NCI-H2171 treated with DMSO at 0.1 percent for 48 hours (cell line): ENCODE measurements at regions not wholly inside any gene's neighbourhood (a gene's known extent, or its start where the extent isn't known, plus 50 kb on each side); places are given as distances from the start of the nearest gene placed in this dataset.
"Not testable (repeated sequence)": the region's sequence is repeated elsewhere in the genome, so short reads cannot be mapped to it uniquely, and the experiment has no call there.

Source experiments
- DNase-seq: peaks from one replicate; lab custom pipeline; 2025; lab: John Stamatoyannopoulos, UW

DNA sequence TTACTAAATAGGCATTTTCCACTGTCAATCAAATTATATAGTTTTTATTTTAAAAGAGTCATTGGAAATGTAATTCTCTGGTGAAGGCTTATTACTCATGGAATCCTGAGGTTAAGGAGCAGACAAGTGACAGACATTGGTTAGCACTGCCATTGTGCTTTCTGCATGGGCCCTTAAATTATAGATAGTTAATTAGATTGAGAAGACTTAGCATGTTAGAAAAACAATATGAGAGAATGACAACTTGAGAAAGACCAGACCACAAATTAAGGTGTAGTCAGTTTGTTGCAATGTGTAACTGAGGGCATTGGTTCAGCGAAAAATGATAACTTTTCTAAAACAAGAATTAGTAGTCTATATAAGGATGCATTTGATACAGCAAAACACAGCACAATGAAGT lies 195.5 kb downstream of the SLITRK6 start:
- DNase-seq, result no peak

DNA sequence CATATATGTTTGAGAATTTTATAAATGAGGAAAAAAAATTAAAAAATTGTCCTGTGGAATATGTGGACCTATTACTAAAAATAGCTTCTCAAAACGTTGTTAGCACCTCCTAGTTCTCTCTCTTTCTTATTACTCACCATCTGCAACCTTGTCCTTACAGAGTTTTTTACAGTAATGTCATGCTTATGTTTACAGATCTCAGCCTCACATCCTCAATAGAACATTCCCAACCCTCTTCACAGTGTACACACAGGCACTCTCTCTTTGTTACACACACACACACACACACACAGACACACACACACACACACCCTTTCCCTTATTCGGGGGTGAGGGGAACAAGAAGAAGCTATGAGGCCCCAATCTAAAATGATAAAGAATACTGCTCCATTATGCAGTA lies 197.7 kb downstream of the SLITRK6 start:
- no peak for DNase-seq

DNA sequence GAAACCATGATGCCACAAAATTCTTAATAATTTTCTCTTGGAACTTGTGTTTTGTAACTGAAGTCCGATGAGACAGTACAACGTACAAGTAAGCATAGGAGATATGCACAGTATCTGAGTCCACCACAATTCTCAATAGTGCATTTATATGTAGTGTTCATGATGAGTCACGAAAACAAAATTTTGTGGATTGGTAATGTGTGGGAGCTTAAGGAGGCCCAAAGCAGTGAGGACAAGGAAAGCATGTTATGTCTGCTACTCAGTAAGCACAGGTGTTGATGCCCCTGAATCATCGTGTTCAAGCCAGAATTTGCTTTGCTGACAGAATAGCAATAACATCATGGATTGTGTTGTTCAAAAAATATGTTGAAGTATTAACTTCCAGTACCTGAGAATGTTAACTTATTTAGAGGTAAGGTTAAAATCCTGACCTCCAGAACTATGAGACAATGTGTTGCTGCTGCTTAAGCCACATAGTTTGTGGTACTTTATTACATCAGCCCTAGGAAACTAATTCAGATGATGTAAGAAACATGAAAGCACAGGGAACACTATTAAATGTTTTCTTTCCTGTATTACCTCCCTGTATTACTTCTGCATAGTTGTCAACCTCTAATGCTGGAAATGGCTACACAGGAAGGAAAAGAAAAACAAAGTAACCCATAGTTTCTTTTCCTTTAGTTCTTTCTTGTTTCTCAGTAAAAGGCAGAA lies 201.3 kb downstream of the SLITRK6 start:
- DNase-seq, result no peak

DNA sequence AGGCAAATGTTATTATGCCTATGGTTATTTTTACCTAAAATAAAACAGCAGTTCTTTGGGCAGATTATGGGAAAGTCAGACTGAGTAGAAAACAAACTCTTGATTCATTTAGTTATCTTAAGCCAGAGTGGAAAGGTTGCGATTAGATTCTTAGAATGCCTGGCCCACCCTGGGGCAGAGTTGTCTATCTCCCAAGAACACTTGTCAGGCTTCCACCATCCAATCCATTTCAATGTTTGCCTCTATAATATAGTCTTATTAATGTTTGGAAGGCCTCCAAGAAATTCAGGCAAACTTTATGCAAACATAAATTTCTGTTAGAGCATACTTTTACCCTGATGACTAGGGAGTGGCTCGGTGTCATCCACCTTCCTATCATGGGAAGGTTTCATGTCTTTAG lies 207.0 kb downstream of the SLITRK6 start:
- no peak for DNase-seq

DNA sequence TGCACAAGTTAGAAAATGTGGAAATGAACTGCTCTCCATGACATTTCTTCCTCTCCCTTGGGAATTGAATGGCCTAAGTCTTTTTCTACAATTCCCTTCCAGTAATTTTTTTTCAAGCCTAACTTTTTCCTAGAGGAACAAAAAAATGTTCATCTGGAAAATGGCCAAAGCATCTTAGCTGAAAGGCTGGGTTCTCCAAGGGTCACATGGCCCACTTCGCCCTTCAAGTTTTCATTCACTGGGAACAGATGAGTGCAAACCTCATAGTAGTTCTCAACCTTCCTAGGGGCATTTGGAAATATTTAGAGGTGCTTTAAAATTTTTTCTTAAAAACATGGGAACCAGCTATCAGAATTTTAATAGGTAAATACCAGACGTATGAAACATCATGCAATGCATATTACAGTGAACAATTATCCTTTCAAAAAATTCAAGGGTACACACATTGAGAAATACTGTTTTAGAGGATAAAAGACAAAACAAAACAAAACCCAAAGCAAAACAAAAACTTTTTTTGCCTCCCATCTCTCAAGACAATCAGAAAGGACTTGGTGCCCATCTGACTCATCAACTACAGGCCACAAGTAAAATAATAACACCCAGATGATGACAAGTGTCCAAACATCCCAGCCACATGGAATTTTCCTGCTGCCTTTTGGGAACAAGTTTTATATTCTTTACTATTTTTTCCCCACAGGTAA lies 208.8 kb downstream of the SLITRK6 start:
- DNase-seq, result no peak

DNA sequence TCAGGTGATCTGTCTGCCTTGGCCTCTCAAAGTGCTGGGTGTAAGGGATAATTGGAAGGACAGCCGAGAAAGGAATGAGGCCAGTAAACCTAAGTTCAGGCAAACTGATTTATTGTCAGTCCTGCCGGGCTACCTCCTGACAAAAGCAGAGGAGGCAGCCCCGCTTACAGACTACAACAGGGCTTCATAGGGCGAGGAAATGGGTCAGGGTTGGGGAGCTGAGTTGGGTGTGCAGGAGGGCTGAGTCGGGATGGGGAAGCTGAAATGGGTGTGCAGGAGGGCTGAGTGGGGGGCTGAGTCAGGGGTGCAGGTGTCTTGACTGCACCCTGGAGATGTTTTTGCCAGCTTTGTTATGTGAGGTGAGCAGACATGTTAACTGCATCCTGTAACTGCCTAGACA lies 210.2 kb downstream of the SLITRK6 start:
- no peak for DNase-seq

DNA sequence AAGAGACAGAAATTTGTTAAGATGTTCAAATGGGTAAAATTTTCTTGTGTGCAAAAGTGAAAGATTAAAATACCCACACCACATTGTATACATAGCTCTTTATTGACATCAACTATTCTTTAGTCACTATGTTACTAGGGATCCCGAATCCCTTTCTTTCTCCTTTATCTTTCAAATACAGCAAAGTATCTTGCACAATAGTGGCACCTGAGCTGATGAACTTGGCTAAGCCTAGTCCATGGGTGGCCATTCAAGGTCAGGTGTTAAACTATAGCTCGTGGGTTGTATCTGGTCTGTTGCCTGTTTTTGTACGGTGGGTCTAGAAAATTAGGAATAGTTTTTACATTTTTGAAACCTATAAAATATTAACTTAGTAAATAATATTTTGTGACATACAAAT lies 210.9 kb downstream of the SLITRK6 start:
- no peak for DNase-seq

DNA sequence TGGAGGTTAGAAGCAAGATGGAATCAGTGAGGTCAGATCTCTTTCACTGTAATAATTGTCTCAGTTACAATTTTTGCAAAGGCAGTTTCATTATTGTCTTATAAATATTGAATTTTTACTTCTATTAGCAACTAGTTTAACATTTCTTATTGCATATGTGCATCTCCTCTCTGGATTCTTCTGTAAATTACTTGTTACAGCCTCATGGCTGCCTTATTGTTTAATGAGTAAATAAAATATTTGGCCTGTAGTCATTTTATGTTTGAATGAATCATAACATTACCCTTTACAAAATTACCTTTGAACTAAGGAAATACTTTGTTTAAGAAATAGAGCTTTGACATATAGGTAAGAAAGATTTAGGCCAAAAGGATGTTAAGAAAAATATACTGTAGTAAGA lies 212.4 kb downstream of the SLITRK6 start:
- no peak for DNase-seq

DNA sequence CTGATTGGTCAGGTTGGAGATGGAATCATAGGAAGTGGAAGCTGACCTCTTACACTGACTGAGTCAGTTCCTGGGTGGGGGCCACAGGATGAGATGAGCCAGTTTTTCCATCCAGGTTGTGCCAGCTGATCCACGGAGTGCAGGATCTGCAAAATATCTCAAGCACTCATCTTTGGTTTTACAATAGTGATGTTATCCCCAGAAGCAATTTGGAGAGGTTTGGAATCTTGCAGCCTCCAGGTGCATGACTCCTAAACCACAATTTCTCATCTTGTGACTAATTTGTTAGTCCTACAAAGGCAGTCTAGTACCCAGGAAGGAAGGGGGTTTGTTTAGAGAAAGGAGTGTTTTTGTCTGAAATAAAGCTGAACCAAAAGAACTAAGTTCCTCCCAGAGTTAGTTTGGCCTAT lies 212.8 kb downstream of the SLITRK6 start:
- DNase-seq, result no peak

DNA sequence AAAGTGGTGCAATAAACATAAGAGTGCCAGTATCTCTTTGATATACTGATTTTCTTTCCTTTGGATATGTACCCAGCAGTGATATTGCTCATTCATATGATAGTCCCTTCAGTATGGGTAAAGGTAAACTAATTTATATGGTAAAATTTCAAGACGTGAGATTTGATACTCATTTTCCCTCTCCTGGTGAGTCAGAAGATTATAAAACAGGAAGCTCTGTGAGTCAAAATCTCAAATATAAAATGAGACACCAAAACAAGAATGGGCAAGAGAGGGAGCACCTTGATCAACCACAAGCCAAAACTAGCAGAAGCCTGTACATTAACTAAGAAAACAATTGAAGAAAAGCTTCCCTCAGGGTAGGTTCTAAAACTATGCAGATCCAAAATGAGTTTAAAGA lies 216.3 kb downstream of the SLITRK6 start:
- no peak for DNase-seq

DNA sequence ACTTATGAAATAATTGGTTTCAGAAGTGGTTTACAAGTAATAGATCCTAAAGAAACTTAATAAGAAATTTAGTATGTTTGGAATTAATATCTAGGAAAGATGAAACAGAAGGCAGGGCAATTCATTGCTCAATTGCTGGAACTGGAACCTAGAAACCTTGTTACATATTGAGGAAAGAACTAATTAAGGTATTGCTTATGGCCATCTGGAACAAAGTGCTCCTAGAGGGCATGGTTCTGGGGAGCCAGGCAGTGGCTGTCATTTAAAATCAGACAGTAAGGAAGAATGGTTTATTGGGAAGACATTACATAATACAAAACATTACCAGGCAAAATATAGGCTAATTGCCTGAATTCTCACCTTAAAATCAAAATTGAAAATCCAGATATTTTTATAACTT lies 224.1 kb downstream of the SLITRK6 start:
- DNase-seq, result no peak

DNA sequence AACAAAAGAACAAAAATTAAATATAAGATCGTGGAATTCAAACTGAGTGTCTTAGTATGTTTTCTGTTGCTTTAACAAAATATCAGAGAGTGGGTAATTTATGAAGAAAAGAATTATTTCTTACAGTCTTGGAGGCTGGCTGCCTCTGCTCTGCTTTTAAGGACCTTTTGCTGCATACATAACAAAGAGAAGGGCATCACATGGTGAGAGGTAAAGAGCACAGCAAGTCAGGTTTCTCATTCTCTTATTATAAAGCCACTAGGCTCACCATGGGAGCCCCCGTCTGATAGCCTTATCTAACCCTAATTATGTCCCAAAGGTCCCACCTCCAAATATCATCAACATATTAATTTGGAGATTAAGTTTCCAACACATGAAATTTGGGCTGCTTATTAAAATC lies 231.3 kb downstream of the SLITRK6 start:
- DNase-seq, result no peak

DNA sequence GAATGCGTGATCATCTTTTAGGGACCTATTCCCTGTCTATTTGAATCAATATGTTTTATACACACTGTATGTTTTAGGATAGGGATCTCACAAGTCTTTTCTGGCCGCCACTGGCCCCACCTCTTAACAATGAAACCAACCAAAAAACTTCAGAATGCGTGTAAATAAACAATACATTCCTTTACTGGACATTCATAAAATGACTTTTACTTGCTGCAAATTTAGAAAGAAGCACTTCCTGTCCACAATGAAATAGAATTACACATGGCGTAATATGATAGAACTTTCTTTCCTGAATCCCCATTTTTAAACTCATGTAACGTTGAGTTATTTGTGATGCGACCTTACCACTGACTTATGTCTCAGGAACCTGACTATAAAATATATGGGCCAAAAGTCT lies 233.6 kb downstream of the SLITRK6 start:
- no peak for DNase-seq

DNA sequence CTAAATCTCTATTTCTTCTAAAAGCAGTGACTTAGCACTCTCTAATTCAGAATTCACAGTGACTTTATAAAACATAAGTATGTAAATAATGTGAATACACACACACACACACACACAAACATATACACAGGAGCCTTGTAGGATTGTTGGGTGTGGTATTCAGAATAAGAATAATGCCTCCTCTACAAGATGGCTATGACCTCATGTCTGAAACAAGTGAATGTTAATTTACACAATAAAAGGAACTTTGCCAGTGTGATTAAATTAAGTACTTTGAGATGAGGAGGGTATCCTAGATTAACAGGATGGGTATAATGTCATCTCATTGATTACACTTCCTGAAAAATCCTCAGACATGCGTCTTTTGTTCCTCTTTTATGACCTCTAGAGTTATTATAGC lies 234.6 kb downstream of the SLITRK6 start:
- no peak for DNase-seq

DNA sequence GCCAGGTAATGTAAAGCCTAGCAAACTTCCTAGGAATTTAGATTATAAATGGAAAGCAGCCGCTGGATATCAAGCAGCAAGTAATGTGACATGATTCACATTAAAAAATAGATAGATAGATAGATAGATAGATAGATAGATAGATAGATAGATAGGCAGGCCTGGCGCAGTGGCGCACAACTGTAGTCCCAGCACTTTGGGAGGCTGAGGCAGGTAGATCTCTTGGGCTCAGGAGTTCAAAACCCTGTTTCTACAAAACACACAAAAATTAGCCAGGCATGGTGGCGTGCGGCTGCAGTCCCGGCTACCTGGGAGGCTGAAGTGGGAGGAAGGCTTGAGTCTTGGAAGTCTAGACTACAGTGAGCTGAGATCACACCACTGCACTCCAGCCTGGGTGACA lies 236.9 kb downstream of the SLITRK6 start:
- DNase-seq, result no peak

DNA sequence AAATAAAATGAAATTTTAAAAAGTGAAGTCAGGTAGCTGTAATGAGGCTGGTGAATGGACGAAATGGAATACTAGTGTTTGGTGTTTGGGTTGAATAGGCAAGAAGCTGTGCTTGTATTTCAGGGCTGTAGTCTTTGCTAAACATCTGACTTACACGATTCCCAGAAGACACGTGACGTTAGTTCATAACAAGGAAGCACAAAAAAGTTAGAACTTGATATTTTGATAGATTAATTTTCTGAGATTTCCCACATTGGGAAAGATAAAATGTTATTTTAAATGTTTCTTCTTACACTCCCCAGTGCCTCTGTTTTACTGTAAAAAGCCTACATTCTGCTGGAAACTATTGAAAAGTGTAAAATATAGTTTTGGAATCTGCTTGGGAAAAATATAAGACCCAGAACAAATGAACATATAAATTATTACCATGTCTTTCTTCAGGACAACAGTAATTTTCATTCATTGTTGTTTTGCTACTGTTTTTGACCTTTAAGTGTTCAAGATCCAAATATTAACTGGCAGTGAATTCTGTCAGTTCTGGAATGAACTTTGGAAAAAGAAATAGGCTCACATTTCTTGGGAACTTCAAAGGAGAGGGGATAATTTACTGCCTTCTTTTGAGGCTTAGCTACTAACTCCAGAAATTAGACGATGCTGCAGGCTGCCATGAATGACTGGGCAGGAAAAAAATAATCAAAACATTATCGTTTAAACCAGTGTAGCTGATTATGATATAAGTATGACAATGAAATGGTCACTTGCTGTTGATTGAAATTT lies 241.3 kb downstream of the SLITRK6 start:
- no peak for DNase-seq

DNA sequence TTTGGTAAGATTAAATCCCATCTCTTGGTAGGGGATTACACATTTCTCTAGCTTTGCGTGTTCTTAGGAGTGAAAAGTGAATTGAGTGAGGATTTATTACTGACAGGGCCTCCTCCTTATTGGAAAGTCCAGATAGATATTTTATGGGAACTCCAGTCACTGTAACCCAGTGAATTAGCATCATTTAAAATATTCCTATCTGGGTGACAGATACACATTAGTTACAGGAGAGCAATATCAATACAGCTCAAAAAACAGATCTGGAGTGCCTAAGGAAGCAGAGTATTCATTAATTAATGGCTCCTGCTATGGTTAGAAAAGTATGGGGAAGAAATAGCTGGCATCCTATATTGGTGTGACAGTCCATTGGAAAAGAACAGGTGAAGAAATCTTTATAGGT lies 248.2 kb downstream of the SLITRK6 start:
- DNase-seq, result no peak

DNA sequence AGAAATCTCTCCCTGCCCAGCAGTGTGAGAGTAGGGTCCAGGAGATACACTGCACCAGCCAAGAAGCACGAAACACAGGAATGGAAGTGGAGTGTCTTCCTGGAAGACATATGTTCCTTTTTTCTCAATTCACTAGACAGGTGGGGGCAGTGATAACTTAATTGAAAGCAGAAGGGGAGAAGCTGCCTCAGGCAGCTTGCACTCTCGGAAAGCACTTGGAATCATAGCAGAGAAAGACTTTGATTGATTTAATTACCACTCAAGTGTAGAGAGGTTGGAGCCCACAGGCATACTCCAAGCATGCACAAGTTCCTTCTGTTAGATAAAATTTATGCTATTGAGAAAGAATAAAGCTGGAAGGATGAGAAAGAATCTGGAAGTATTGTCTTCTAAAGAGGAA lies 249.4 kb downstream of the SLITRK6 start:
- DNase-seq, result no peak

DNA sequence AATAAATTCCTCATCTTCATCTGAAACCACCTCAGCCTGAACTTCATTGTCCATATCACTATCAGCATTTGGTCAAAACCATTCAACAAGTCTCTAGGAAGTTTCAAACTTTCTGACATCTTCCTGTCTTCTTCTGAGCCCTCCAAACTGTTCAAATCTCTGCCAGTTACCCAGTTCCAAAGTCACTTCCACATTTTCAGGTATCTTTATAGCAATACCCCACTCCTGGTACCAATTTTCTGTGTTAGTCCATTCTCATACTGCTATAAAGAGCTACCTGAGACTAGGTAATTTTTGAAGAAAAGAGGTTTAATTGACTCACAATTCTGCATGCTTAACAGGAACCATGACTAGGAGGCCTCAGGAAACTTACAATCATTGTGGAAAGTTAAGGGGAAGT lies 250.4 kb downstream of the SLITRK6 start:
- not testable (repeated sequence) for DNase-seq

DNA sequence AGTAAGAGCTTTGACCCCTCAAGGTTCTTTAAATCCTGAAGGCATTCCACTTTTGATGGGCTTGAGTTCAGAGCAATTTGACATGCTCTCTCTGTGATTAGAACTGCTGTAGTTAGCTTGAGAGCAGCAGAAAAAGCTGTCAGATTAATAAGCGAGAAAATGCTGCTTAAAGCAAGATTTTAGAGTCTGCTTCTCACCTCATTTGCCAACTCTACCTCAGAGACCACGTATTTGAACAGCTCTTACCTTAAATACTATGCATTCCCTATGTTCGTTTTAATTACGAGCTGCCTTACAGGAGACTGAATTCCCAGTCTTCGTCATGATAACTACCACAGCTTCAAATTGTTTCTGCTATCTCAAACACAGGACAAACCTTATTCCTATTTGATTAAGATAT lies 253.4 kb downstream of the SLITRK6 start:
- no peak for DNase-seq

DNA sequence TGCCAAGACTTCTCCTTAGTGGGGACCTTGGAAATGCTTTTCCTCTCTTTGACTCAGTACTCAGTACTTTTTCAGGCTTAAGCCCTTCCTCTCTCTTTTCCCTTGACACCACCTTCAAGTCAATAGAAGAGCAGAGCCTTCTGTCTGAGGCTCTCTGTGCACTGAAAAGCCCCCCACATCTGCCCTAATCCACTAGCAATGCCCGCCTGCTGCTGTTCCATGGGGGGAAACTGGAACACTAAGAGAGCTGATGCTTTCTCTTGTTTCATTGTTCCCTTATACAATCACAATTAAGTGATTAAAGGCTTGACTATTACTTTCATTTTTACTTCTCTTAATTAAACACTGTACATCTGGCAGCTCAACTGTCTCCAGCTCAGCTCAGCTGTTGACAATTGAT lies 254.5 kb downstream of the SLITRK6 start:
- DNase-seq, result no peak

DNA sequence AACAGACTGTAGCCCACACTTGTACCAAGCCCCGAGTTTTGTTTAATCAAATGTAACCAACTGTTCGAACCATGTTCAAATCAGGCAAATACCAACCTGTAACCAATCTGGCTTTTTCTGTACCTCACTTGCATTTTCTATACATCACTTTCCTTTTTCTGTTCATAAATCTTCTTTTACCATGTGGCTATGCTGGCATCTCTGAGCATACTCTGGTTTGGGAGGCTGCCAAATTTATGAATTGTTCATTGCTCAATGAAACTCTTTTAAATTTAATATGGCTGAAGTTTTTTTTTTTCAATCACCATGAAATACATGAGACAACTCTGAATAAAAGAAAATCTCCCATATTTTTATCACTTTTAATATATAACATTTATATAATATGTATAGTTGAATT lies 256.1 kb downstream of the SLITRK6 start:
- no peak for DNase-seq

DNA sequence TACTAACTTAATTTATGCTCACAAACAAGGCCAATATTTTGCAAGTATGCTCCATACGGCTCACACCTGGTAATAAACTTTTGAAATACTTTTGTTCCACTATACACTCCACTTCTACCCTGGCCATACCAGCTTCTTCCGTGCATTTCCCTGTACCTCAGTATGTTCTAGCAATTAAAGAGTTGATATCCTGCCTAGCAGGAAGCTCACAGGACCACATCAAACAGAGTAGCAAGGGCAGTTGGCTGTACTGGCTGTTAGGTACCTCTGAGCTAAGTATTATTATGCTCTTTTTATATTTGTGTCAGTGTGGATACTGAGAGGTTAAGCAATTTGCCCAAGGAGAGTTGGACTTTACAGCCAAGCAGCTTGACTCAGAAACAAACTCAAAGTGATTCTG lies 257.7 kb downstream of the SLITRK6 start:
- no peak for DNase-seq
